Naive thymus-derived CD4-positive, alpha-beta T cell (primary cell): ENCODE measurements at regions not wholly inside any gene's neighbourhood (a gene's known extent, or its start where the extent isn't known, plus 50 kb on each side); places are given as distances from the start of the nearest gene placed in this dataset.

Source experiments
- ATAC-seq: fragments of 150-1000 bp; cut with Tn5 transposase; 2 replicates; pipeline ENCODE4 v1.10.0; 2021; ENCODE audit warnings: mild to moderate bottlenecking, moderate library complexity
- CTCF ChIA-PET: fragments of 350-600 bp; sonication (Branson Sonifier 250); formaldehyde crosslinking; loops from one replicate; lab custom pipeline; 2021; ENCODE audit warnings: antibody characterized with exemption; lab: Charles Lee
- POLR2A ChIA-PET: fragments of 350-600 bp; sonication (Branson Sonifier 250); formaldehyde crosslinking; loops from one replicate; lab custom pipeline; 2021; ENCODE audit warnings: antibody characterized with exemption, inconsistent platforms; lab: Charles Lee
- DNase-seq, 9 donors: peaks; one replicate each; pipeline versions ENCODE4 v3.0.0 to v3.0.0-alpha.2; 2020 to 2022; ENCODE audit warnings: mixed read lengths in 1 of 9
- H3K27ac ChIP-seq: one replicate; pipeline ENCODE4 v1.7.0; 2013; ENCODE audit warnings: mild to moderate bottlenecking, low read depth, low read length, moderate library complexity
- H3K27me3 ChIP-seq, 2 donors: one replicate each; pipeline ENCODE4 v1.7.0; 2013; ENCODE audit warnings: low read length in 2 of 2, mild to moderate bottlenecking in 2 of 2, moderate library complexity in 2 of 2; ENCODE audit not compliant: control insufficient read depth in 2 of 2, insufficient read depth in 2 of 2
- H3K36me3 ChIP-seq, 3 experiments: 1 replicate in 2 of 3; 2 replicates in 1 of 3; pipeline ENCODE4 v1.7.0; 2013; ENCODE audit warnings: low read length in 3 of 3, mild to moderate bottlenecking in 3 of 3, moderate library complexity in 1 of 3; ENCODE audit not compliant: insufficient read depth in 3 of 3, control insufficient read depth in 2 of 3
- H3K4me1 ChIP-seq, 2 donors: one replicate each; pipeline ENCODE4 v1.7.0; 2013; ENCODE audit warnings: low read length in 2 of 2, mild to moderate bottlenecking in 2 of 2, moderate library complexity in 1 of 2; ENCODE audit not compliant: control insufficient read depth in 2 of 2, insufficient read depth in 2 of 2
- H3K4me3 ChIP-seq: 2 replicates; pipeline ENCODE4 v1.7.0; 2013; ENCODE audit warnings: mild to moderate bottlenecking, low read length
- H3K9me3 ChIP-seq, 3 experiments: 1 replicate in 2 of 3; 2 replicates in 1 of 3; pipeline ENCODE4 v1.7.0; 2013; ENCODE audit warnings: low read length in 3 of 3; ENCODE audit not compliant: control insufficient read depth in 2 of 3
- H3K27ac Mint-ChIP-seq, 9 donors: one replicate each; pipeline ENCODE4 v1.8.0; 2020 to 2022; ENCODE audit warnings: mixed read lengths in 9 of 9, mild to moderate bottlenecking in 8 of 9, moderate library complexity in 5 of 9, inconsistent platforms in 2 of 9
- H3K27me3 Mint-ChIP-seq, 5 donors: one replicate each; pipeline ENCODE4 v1.8.0; 2021 to 2022; ENCODE audit warnings: mixed read lengths in 5 of 5, mild to moderate bottlenecking in 1 of 5
- H3K36me3 Mint-ChIP-seq, 5 donors: one replicate each; pipeline ENCODE4 v1.8.0; 2020 to 2022; ENCODE audit warnings: mixed read lengths in 5 of 5, mild to moderate bottlenecking in 3 of 5, inconsistent platforms in 1 of 5
- H3K4me1 Mint-ChIP-seq, 7 donors: one replicate each; pipeline ENCODE4 v1.8.0; 2020 to 2022; ENCODE audit warnings: mixed read lengths in 7 of 7, mild to moderate bottlenecking in 3 of 7, inconsistent platforms in 1 of 7
- H3K4me3 Mint-ChIP-seq, 10 donors: one replicate each; pipeline ENCODE4 v1.8.0; 2020 to 2022; ENCODE audit warnings: mild to moderate bottlenecking in 10 of 10, mixed read lengths in 10 of 10, moderate library complexity in 6 of 10, inconsistent platforms in 2 of 10
- H3K9me3 Mint-ChIP-seq, 11 donors: one replicate each; pipeline ENCODE4 v1.8.0; 2020 to 2022; ENCODE audit warnings: mixed read lengths in 11 of 11, mild to moderate bottlenecking in 4 of 11, inconsistent platforms in 1 of 11, moderate library complexity in 1 of 11
- intact Hi-C, 2 donors: fragments of 100-400 bp; cut with micrococcal nuclease; formaldehyde crosslinking; loops; one replicate each; pipeline ENCODE4 v1.15.1; 2023

- H3K4me1 ChIP-seq = no peaks in the 10 kb centered on the region
- ChIA-PET CTCF (no interaction called here), POLR2A (no interaction called here)
- Mint-ChIP-seq H3K27ac (no peak overlapping the region), H3K4me3 (no peak overlapping the region), H3K9me3 (peaks cover 2 to 50% (median 17%) of the 10 kb centered on the region in 11 donors), H3K4me1 (no peaks in the 10 kb centered on the region), H3K27me3 (peaks cover 0 to 18% (median 5%) of the 10 kb centered on the region in 5 donors), H3K36me3 (peaks cover 0 to 5% (median 0%) of the 10 kb centered on the region in 5 donors)
- no peaks in the 10 kb centered on the region for H3K27me3 ChIP-seq
- H3K27ac ChIP-seq = no peak overlapping the region
- H3K9me3 ChIP-seq = no peaks in the 10 kb centered on the region
- ATAC-seq (no peak), DNase-seq (no peak)
- intact Hi-C loops = no loop called here
- no peak overlapping the region for H3K4me3 ChIP-seq
- H3K36me3 ChIP-seq = no peaks in the 10 kb centered on the region
These were observed 487.5 kb upstream of the SALL1 start for GRCh38 chr16:51638339-51639135.

DNA sequence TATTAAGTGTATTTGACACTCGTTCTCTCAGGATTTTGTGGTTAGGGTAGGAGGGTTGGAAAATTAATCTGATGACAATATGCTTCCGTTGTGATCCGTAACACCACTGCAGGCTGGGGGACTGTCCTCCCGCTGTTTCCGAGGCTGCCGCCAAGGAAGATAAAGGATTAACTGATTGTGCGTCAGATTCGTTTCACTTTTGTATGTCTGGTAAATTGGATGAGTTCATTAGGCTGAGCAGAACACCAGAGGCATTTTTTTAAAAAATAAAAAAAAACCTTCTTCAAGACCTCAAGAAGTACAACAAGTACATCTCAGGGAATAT is 486.7 kb upstream of the SALL1 start:
- H3K4me3 ChIP-seq = no peak overlapping the region
- ChIA-PET POLR2A (no interaction called here), CTCF (no interaction called here)
- no peak overlapping the region for H3K4me3 Mint-ChIP-seq
- intact Hi-C loops = no loop called here
- H3K4me1 ChIP-seq = no peaks in the 10 kb centered on the region
- no peaks in the 10 kb centered on the region for H3K9me3 ChIP-seq
- no peak overlapping the region for H3K27ac Mint-ChIP-seq
- H3K36me3 Mint-ChIP-seq = peaks cover 0 to 5% (median 0%) of the 10 kb centered on the region in 5 donors
- H3K9me3 Mint-ChIP-seq = peaks cover 2 to 50% (median 17%) of the 10 kb centered on the region in 11 donors
- no peaks in the 10 kb centered on the region for H3K36me3 ChIP-seq
- H3K4me1 Mint-ChIP-seq = no peaks in the 10 kb centered on the region
- DNase-seq (no peak), ATAC-seq (no peak)
- peaks cover 0 to 18% (median 5%) of the 10 kb centered on the region in 5 donors for H3K27me3 Mint-ChIP-seq
- H3K27ac ChIP-seq = no peak overlapping the region
- no peaks in the 10 kb centered on the region for H3K27me3 ChIP-seq

DNA sequence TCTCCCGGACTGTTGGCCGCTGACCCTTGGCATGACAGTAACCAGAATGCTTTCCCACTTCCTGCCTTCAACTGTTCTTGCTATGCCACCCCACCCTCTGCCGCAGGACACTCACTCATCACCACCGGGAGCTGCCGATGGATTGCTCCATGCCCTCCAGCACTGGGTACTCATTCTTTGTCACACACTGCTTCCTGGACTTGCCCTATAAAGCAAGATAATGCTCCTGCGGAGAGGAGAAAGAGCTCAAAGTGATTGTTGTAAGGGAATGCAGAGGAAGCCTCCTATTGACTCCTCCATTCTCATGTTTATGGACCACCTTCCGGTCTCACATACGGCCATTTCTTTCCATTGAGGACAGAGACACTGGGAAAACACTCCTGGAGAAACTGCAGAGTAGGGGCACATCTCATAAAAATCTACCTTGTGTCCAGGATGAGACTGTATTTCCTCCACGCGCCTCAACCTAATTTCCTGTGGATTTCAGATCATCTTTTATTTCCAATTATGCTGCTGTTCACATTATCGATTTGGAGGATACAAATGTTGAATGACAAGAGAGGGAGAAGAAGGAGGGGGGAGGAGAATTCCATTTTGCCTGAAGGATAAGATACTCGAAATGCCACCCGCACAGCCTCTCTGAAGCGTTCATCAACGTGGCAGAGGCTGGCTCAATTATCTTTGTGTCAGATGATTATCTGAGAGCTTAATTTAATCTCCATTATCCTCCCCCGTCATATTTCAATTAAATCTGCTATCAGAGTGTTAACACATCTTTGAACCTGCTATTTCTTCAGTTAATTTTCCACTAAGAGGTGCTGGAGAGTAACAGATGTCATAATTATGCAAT is 486.1 kb upstream of the SALL1 start:
- Mint-ChIP-seq H3K36me3 (peaks cover 0 to 5% (median 0%) of the 10 kb centered on the region in 5 donors), H3K27me3 (peaks cover 0 to 18% (median 5%) of the 10 kb centered on the region in 5 donors), H3K9me3 (peaks cover 3 to 51% (median 17%) of the 10 kb centered on the region in 11 donors), H3K27ac (no peak overlapping the region), H3K4me3 (no peak overlapping the region), H3K4me1 (no peaks in the 10 kb centered on the region)
- Histone ChIP-seq H3K27me3 (no peaks in the 10 kb centered on the region), H3K27ac (no peak overlapping the region), H3K4me1 (no peaks in the 10 kb centered on the region), H3K36me3 (no peaks in the 10 kb centered on the region), H3K9me3 (no peaks in the 10 kb centered on the region), H3K4me3 (no peak overlapping the region)
- CTCF ChIA-PET = no interaction called here
- POLR2A ChIA-PET = no interaction called here
- no peak for DNase-seq
- no peak for ATAC-seq
- intact Hi-C loops = no loop called here

DNA sequence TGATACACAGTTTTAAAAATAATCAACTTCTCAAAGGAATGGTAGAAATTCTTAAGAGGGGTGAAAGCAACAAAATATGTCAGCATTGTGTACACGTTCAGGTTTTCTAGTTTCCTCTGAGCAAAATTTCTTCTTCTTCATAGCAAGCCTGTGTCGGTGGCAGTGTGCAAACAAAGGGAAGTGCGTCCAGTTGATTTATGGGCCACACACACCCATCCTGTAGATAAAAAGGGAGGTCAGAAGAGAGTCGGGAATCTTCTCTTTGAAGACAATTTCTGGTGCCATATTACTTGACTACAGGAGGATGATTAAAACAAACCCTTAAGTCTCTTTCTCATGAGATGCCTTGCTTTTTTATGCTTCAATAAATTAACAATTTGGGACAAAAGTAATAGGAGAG is 484.1 kb upstream of the SALL1 start:
- Mint-ChIP-seq H3K4me3 (no peak overlapping the region), H3K27me3 (peaks cover 0 to 18% (median 5%) of the 10 kb centered on the region in 5 donors), H3K27ac (no peak overlapping the region), H3K9me3 (peaks cover 3 to 45% (median 16%) of the 10 kb centered on the region in 11 donors), H3K4me1 (no peaks in the 10 kb centered on the region), H3K36me3 (peaks cover 0 to 5% (median 0%) of the 10 kb centered on the region in 5 donors)
- ChIA-PET CTCF (no interaction called here), POLR2A (no interaction called here)
- Histone ChIP-seq H3K36me3 (no peaks in the 10 kb centered on the region), H3K4me3 (no peak overlapping the region), H3K4me1 (no peaks in the 10 kb centered on the region), H3K27ac (no peak overlapping the region), H3K9me3 (no peaks in the 10 kb centered on the region), H3K27me3 (no peaks in the 10 kb centered on the region)
- intact Hi-C loops = no loop called here
- ATAC-seq = no peak
- no peak for DNase-seq

GRCh38 chr16:51630076-51630475 is 479.0 kb upstream of the SALL1 start:
- intact Hi-C loops = no loop called here
- Mint-ChIP-seq H3K36me3 (peaks cover 0 to 4% (median 0%) of the 10 kb centered on the region in 5 donors), H3K4me1 (no peaks in the 10 kb centered on the region), H3K27ac (no peak overlapping the region), H3K9me3 (peaks cover 6 to 30% (median 9%) of the 10 kb centered on the region in 11 donors), H3K4me3 (no peak overlapping the region), H3K27me3 (peaks cover 0 to 1% (median 0%) of the 10 kb centered on the region in 5 donors)
- H3K27ac ChIP-seq = no peak overlapping the region
- H3K27me3 ChIP-seq = no peaks in the 10 kb centered on the region
- CTCF ChIA-PET = no interaction called here
- H3K4me3 ChIP-seq = no peak overlapping the region
- H3K4me1 ChIP-seq = no peaks in the 10 kb centered on the region
- DNase-seq = no peak
- no peak for ATAC-seq
- POLR2A ChIA-PET = no interaction called here
- H3K9me3 ChIP-seq = no peaks in the 10 kb centered on the region
- no peaks in the 10 kb centered on the region for H3K36me3 ChIP-seq

DNA sequence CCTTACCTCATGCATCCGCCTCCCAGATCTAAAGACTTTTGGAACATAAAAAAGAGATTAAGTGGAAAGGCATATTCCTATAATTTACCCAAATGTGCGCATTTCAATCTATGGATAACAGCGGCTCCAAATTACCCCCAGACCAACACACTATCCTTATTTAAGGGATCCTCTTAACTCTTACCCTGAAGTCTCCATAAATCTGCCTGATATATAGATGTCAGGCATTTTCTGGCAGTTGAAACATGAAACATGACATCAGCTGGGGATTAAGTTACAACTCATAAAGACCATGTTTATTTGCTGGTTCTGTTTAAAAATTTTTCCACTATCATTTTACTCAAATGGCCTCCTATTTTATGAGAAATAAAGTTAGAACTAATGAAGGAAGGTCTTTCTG is 478.5 kb upstream of the SALL1 start:
- no peaks in the 10 kb centered on the region for H3K4me1 ChIP-seq
- ATAC-seq (no peak), DNase-seq (no peak)
- H3K9me3 Mint-ChIP-seq = peaks cover 6 to 34% (median 9%) of the 10 kb centered on the region in 11 donors
- intact Hi-C loops = no loop called here
- no peak overlapping the region for H3K27ac ChIP-seq
- no peak overlapping the region for H3K4me3 ChIP-seq
- no peak overlapping the region for H3K27ac Mint-ChIP-seq
- ChIA-PET CTCF (no interaction called here), POLR2A (no interaction called here)
- no peaks in the 10 kb centered on the region for H3K4me1 Mint-ChIP-seq
- no peak overlapping the region for H3K4me3 Mint-ChIP-seq
- H3K27me3 Mint-ChIP-seq = no peaks in the 10 kb centered on the region
- H3K9me3 ChIP-seq = no peaks in the 10 kb centered on the region
- no peaks in the 10 kb centered on the region for H3K27me3 ChIP-seq
- peaks cover 0 to 4% (median 0%) of the 10 kb centered on the region in 5 donors for H3K36me3 Mint-ChIP-seq
- H3K36me3 ChIP-seq = no peaks in the 10 kb centered on the region
